ENCODE measurements at regions not wholly inside any gene's neighbourhood (a gene's known extent, or its start where the extent isn't known, plus 50 kb on each side); places are given as distances from the start of the nearest gene placed in this dataset.

DNA sequence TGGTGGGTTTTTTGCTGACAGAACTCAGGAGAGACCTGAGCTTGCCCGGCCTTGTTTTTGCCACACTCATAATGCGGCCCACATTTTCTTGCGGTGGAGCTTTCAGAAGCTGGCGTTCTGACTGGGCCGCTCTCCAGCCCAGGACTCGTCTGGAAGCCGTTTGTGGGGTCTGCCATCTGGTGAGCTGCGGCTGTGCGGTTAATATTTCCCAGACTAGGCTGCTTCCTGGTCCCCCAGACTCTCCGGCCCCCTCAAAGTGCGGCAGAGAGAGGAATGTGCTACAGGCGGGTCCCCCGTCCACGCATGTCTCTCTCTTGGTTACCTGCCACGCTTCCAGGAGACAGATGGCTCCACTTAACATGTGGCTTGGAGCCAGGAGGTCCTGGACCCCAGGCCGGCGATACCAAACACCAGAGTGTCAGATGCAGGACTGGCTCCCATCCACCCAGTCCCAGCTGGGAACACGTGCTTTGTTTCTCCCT, 128.9 kb upstream of the PMEPA1 start:
- DNase-seq = no peak

DNA sequence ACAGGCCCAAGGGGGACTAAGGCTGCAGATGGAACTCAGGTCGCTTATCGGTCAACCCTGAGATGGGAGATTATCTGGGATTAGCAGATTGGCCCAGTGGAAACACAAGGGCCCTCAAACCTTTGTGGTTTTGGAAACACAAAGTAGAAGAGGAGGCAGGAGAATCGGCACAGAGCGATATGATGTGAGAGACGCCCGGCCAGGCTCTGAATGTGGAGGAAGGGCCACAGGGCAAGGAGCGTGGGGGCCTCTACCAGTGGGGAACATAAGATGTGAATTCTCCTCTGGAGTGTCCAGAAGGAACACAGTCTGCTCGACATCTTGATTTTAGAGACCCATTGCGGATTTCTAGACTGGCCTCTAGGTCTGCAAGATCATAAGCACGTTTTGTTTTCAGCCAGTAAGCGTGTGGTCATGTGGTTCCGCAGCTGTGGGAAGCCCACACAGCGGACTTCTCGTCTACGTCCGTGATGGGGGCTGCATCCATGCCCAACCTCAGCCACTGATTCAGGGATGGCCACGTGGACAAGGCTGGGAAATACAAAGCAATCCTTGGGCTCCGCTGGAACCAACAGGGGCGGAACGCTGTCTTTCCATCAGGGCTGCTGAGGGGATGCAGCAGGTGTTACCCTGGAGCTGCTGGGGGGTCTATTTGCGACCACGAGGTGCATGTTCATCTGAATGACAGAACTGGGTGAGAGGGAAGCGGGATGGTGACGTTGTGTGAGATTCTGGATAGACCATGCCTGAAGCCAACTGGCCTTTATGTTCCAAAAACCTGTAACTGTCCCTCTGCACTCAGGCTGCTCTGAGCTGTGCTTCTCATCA, 127.6 kb upstream of the PMEPA1 start:
- DNase-seq = no peak

DNA sequence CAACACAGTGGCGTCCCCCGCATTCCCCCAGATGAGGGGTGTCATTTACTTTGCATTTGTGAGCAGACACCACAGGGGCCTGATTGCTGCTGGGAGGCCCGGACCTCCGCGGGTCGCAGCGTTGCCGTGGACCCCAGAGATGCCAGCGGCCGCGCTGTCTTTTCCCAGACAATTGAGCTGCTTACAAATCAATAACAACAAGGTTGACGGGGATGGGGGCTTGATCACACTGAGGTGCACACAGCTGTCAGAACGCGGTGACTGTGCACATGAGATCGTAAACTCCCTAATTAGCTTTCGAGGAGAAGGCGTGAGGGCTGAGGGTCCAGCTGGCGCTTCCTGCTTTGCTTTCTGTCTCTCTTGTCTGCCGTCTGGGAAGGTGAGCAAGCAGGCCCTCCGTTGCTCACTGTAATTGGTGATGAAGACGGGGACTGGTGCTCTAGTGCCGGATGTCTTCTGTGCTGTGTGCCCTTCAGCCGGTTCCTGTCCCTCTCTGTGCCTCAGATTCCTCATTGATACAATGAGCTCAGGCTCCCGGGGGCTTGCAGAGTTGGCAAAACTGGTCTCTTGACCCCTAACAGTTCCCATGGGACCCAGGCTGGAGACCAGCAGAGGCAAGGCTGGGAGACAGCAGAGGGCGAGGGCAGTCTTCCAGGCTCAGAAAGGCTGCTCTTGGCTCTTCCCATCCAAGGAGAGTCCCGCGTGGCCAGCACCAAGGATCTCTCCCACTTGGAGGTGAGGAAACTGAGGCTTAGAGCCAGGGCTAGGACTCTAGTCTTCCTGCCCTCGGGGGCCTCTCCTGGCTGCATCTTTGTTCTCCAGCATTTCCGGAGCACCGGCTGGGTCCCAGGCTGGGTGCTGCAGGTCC, 126.0 kb upstream of the PMEPA1 start:
- no peak for DNase-seq

DNA sequence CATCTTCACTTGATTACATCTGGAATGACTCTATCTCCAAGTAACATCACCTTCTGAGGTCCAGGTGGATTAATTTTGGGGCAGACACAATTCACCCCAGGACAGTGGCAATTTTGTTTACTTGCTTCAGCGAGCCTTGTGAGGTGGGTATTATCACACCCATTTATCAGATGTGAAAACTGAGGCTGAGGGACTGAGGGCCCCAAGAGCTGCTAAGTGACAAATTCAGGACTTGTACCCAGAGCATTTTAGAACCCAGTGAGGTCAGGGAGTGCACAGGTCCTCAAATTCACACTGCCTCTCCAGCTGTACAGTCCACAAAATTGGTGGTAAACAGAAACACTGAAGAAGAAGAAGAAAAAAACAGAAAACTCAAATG, 125.2 kb upstream of the PMEPA1 start:
- no peak for DNase-seq

DNA sequence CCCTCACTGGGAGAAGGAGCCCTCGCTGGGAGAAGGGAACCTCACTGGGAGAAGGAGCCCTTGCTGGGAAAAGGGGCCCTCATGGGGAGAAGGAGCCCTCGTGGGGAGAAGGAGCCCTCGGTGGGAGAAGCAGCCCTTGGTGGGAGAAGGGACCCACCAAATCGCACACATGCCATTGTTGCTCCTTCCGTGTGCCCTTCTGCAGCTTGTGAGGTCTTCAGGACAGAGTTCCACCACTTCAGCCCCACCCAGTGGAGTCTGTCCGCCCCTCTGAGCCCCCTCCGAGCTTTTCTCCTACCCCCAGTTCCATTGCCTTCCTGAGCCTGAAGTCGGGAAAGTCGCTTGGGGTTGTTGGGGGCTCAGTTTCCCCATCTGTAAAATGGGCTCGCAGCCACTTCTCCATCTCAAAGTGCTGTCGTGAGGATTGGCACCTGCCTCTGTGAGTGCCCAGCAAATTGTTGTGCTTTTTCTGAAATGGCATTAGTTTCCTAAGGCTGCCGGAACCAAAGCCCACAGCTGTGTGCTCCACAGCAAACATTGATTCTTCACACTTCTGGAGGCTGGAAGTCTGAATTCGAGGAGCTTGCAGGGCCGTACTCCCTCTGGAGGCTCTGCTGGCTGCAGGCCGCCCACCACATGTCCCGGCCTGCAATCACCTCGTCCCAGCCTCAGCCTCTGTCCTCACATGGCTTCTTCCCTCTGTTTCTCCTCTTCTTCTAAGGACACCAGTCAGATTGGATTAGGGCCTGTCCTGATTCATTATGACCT, 124.7 kb upstream of the PMEPA1 start:
- no peak for DNase-seq

GRCh38 chr20:57831993-57832585, 122.3 kb upstream of the PMEPA1 start:
- no peak for DNase-seq

- DNase-seq = no peak
Measured at GRCh38 chr20:57831326-57831992, 121.6 kb upstream of the PMEPA1 start.

- no peak for DNase-seq
Measured at GRCh38 chr20:57830515-57830895, 120.7 kb upstream of the PMEPA1 start.

DNA sequence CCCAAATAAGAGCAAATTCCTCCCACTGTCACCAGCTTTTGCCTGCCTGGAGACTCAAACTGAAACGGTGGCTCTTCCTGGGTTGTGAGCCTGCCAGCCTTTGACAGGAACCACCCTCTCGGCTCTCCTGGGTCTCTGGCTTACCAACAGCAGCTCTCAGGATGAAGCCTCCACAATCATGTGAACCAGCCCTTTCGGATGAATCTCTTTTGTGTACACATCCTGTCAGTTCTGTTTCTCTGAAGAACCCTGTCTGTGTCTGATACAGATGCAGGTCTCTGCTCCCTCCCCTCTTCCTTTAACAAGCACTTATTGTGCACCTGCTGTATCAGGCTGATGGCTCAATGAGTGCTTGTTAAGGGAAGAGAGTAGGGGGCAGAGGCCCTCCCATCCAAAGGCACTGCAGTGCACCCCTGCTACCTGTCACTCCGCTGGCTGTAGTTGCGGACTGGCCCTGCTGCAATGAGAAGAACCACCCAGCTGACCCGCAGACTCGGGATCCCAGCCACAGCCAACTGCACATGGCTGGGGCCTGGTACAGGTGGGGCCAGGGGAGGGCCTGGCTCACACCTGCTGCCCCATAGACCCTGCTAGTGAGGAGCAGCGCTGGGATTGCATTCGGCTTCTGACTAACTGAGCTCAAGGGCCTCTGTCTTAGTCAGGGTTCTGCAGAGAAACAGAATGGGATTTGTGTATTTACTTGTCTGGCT, 120.1 kb upstream of the PMEPA1 start:
- no peak for DNase-seq

- no peak for DNase-seq
Measured at GRCh38 chr20:57829336-57829735, 119.5 kb upstream of the PMEPA1 start.

- DNase-seq = no peak
Measured at GRCh38 chr20:57828696-57829095, 118.9 kb upstream of the PMEPA1 start.

DNA sequence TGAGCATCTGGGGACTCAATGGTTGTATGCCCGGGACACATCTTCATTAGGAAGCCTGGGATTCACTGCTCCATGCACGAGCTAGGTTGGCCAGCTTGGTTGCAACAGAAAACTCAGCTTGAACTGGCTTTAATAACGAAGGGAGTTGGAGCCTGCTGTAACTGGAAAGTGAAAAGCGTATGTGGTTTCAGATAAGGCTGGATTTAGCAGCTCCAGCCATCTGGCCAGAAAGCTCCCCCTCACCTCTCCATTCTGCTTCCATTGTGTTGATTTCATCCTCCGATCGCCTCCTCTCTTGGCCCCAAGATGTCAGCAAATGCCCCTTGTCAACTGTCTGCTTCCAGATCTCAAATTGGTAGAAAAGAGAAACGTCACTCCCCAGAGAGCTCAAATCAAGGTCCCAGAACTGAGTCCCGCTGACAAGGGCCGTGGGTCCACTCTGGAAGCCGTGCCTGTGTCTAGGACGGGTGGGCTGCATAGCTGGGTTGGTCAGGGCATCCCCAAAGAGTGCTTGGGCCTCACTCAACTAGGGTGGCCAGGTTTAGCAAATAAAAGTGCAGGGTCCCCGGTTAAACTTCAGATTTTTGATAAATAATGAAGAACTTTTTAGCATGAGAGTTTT, 117.0 kb upstream of the PMEPA1 start:
- DNase-seq = no peak

DNA sequence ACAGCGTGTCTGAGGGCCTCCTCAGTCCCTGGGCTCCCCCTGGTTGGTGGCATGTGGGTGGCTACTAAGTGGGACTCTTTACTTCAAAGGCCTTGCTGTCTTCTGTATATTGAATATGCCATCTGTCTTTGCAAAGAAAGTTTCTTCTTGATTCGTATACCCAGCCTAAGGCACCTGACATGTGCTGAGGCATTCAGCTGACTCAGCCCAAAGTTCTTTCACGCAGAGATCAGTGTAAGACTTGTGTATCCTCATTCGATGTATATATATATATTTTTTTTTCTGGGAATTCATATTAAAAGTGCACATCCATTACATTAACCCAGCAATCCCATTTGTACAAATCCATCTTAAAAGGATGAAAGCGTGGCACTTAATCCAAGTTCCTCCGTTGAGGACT, 115.1 kb upstream of the PMEPA1 start:
- no peak for DNase-seq

- DNase-seq = no peak
Measured at GRCh38 chr20:57821935-57822334, 112.1 kb upstream of the PMEPA1 start.

DNA sequence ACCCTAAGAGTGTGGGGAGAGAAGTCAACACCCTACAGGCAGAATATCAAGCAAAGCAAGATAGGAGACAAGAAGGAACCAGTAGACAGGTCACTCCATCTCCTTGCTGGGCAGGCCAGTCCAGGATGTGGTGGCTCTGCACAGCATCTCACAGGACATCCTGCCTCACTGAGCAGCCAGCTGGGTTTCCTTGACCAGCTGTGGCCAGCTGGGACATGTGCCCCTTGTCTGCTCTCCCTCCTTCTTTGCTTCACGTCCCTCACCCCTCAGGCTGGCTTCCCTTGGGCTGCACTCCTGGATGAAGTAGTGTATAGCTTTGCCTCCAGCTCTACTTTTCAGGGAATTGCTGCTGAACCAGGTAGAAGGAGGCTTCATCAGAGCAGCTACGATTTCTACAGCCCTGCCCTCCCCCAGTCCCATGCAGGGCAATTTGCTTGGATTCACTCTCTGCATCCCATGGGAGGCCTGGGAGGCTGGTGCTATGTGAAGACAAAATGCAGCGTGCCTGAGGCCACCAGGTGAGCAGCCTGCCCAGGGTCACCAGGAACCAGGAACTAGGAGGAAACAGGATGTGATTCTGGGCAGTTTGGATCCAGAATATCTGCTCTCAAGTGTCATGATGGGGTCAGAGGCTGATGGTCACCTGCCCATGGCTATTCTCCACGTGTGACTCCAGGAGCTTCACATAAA, 110.0 kb upstream of the PMEPA1 start:
- DNase-seq = no peak

GRCh38 chr20:57819291-57819690, 109.5 kb upstream of the PMEPA1 start:
- DNase-seq = no peak

- DNase-seq = no peak
Measured at GRCh38 chr20:57818418-57819181, 108.8 kb upstream of the PMEPA1 start.

DNA sequence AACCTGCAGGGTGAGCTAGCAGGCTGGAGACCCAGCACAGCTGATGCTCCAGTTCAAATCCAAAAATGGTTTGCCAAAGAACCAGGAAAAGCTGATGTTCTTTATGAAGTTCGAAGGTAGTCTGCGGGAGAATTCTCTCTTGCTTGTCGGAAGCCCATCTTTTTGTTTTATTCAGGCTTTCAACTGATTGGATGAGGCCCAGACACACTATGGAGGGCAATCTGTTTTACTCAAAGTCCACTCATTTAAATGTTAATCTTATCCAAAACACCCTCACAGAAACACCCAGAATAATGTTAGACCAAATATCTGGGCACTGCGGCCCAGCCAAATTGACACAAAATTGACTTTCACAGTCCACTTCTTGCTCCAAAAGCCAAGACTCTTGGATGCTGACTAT, 105.6 kb upstream of the PMEPA1 start:
- no peak for DNase-seq

DNA sequence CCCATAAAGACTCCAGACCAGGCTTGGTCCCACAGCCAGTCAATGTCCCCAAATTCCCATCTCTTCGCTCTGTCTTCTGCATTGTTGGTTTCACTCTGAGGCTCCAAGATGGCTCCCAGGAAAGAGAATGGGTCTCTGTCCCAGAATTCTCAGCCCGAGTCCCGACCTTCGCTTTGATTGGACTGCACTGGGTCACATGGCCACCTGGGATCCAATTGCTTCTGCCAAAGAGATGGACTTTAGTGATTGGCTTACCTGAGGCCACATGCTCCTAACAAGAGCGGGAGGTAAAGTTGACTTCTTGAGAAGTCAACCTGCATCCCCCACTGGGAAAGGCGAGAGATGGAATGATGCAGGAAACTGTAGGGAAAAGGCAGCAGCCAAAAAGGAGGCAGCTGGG, 104.7 kb upstream of the PMEPA1 start:
- DNase-seq = no peak
